H9 (cell line): ENCODE measurements at regions not wholly inside any gene's neighbourhood (a gene's known extent, or its start where the extent isn't known, plus 50 kb on each side); places are given as distances from the start of the nearest gene placed in this dataset.

Experiments used
- DNase-seq: peaks from one replicate; pipeline ENCODE4 v3.0.0-alpha.2; 2017
- H2AFZ ChIP-seq: one replicate; pipeline ENCODE4 v1.6.1; 2013; ENCODE audit warnings: mild to moderate bottlenecking, low read length, control low read depth, moderate library complexity
- H2AK5ac ChIP-seq: 2 replicates; pipeline ENCODE4 v1.6.1; 2013; ENCODE audit warnings: low read length, control low read depth, mixed read lengths; ENCODE audit not compliant: insufficient read length
- H2BK120ac ChIP-seq: one replicate; pipeline ENCODE4 v1.6.1; 2013; ENCODE audit warnings: low read depth, mild to moderate bottlenecking, low read length, control low read depth, inconsistent platforms; ENCODE audit not compliant: poor library complexity, severe bottlenecking
- H2BK12ac ChIP-seq: 2 replicates; pipeline ENCODE4 v1.6.1; 2013; ENCODE audit warnings: low read length, control low read depth, mixed read lengths, low read depth; ENCODE audit not compliant: insufficient read length
- H2BK15ac ChIP-seq: 2 replicates; pipeline ENCODE4 v1.6.1; 2013; ENCODE audit warnings: low read depth, low read length, control low read depth
- H2BK20ac ChIP-seq: one replicate; pipeline ENCODE4 v1.6.1; 2013; ENCODE audit warnings: low read depth, mild to moderate bottlenecking, low read length, control low read depth, inconsistent platforms; ENCODE audit not compliant: poor library complexity, severe bottlenecking
- H2BK5ac ChIP-seq: 2 replicates; pipeline ENCODE4 v1.6.1; 2013; ENCODE audit warnings: low read length, control low read depth, mixed read lengths; ENCODE audit not compliant: insufficient read length
- H3K14ac ChIP-seq: 2 replicates; pipeline ENCODE4 v1.6.1; 2013; ENCODE audit warnings: low read length, control low read depth; ENCODE audit not compliant: insufficient read depth
- H3K18ac ChIP-seq: 2 replicates; pipeline ENCODE4 v1.6.1; 2013; ENCODE audit warnings: low read depth, mild to moderate bottlenecking, mixed read lengths, low read length, control low read depth; ENCODE audit not compliant: insufficient read length
- H3K23ac ChIP-seq: 2 replicates; pipeline ENCODE4 v1.6.1; 2013; ENCODE audit warnings: low read length, control low read depth, mixed read lengths, low read depth; ENCODE audit not compliant: insufficient read length
- H3K23me2 ChIP-seq: 2 replicates; pipeline ENCODE4 v1.6.1; 2013; ENCODE audit warnings: low read depth, mild to moderate bottlenecking, mixed read lengths, low read length, control low read depth; ENCODE audit not compliant: insufficient read length, poor library complexity, severe bottlenecking
- H3K27ac ChIP-seq: 2 replicates; pipeline ENCODE4 v1.5.1; 2013; ENCODE audit warnings: low read length, control low read depth, mixed read lengths, low read depth; ENCODE audit not compliant: insufficient read length
- H3K27me3 ChIP-seq: 2 replicates; pipeline ENCODE4 v1.6.1; 2013; ENCODE audit warnings: low read length, control low read depth, inconsistent platforms; ENCODE audit not compliant: insufficient read depth
- H3K4ac ChIP-seq: 2 replicates; pipeline ENCODE4 v1.6.1; 2013; ENCODE audit warnings: low read depth, mild to moderate bottlenecking, control low read depth, inconsistent platforms, low read length, moderate library complexity
- H3K4me1 ChIP-seq: 2 replicates; pipeline ENCODE4 v1.6.1; 2013; ENCODE audit warnings: low read length, control low read depth, inconsistent platforms; ENCODE audit not compliant: insufficient read depth
- H3K4me2 ChIP-seq: 2 replicates; pipeline ENCODE4 v1.6.1; 2013; ENCODE audit warnings: low read length, control low read depth, mixed read lengths; ENCODE audit not compliant: insufficient read length, insufficient read depth
- H3K56ac ChIP-seq: 2 replicates; pipeline ENCODE4 v1.6.1; 2013; ENCODE audit warnings: low read depth, mild to moderate bottlenecking, mixed read lengths, low read length, control low read depth; ENCODE audit not compliant: insufficient read length
- H3K79me1 ChIP-seq: 2 replicates; pipeline ENCODE4 v1.6.1; 2013; ENCODE audit warnings: low read depth, mild to moderate bottlenecking, moderate library complexity, low read length, control low read depth, inconsistent platforms; ENCODE audit not compliant: insufficient read depth, poor library complexity, severe bottlenecking
- H3K79me2 ChIP-seq: 2 replicates; pipeline ENCODE4 v1.6.1; 2013; ENCODE audit warnings: low read length, control low read depth, inconsistent platforms; ENCODE audit not compliant: insufficient read depth
- H3K9ac ChIP-seq: 2 replicates; pipeline ENCODE4 v1.6.1; 2013; ENCODE audit warnings: low read length, control low read depth, mixed read lengths; ENCODE audit not compliant: insufficient read length; ENCODE audit errors: extremely low read depth
- H3K9me3 ChIP-seq: one replicate; pipeline ENCODE4 v1.6.1; 2013; ENCODE audit warnings: low read depth, low read length, inconsistent platforms; ENCODE audit not compliant: control insufficient read depth
- H3T11ph ChIP-seq: one replicate; pipeline ENCODE4 v1.6.1; 2013; ENCODE audit warnings: mild to moderate bottlenecking, low read length, control low read depth, inconsistent platforms
- H4K20me1 ChIP-seq: one replicate; pipeline ENCODE4 v1.6.1; 2013; ENCODE audit not compliant: control insufficient read depth, insufficient read length, insufficient read depth
- H4K5ac ChIP-seq: 2 replicates; pipeline ENCODE4 v1.6.1; 2013; ENCODE audit warnings: low read depth, mild to moderate bottlenecking, mixed read lengths, low read length, control low read depth; ENCODE audit not compliant: insufficient read length
- H4K8ac ChIP-seq: replicated peaks from 2 replicates; pipeline ENCODE4 v1.6.1; 2013; ENCODE audit warnings: low read length, control low read depth, mixed read lengths, low read depth; ENCODE audit not compliant: insufficient read length
- H4K91ac ChIP-seq: 2 replicates; pipeline ENCODE4 v1.6.1; 2013; ENCODE audit warnings: low read depth, mild to moderate bottlenecking, moderate library complexity, mixed read lengths, low read length, control low read depth; ENCODE audit not compliant: insufficient read length
- H3K27ac Mint-ChIP-seq, 3 experiments: 2 replicates in 2 of 3; 3 replicates in 1 of 3; pipeline ENCODE4 v1.8.0; 2020 to 2021; ENCODE audit warnings: mixed read lengths in 3 of 3, mild to moderate bottlenecking in 1 of 3, moderate library complexity in 1 of 3
- H3K27me3 Mint-ChIP-seq: 2 replicates; pipeline ENCODE4 v1.8.0; 2021; ENCODE audit warnings: low read depth, mild to moderate bottlenecking, moderate library complexity, mixed read lengths
- H3K36me3 Mint-ChIP-seq, 3 experiments: 2 replicates in 2 of 3; 3 replicates in 1 of 3; pipeline ENCODE4 v1.8.0; 2020 to 2021; ENCODE audit warnings: low read depth in 3 of 3, mixed read lengths in 3 of 3; ENCODE audit not compliant: insufficient read depth in 1 of 3
- H3K4me1 Mint-ChIP-seq, 2 experiments: 2 replicates each; pipeline ENCODE4 v1.8.0; 2020; ENCODE audit warnings: mixed read lengths in 2 of 2
- H3K4me3 Mint-ChIP-seq, 2 experiments: 2 replicates in 1 of 2; 3 replicates in 1 of 2; pipeline ENCODE4 v1.8.0; 2020 to 2021; ENCODE audit warnings: mild to moderate bottlenecking in 2 of 2, mixed read lengths in 2 of 2, moderate library complexity in 1 of 2
- H3K9me3 Mint-ChIP-seq, 2 experiments: 2 replicates in 1 of 2; 3 replicates in 1 of 2; pipeline ENCODE4 v1.8.0; 2020; ENCODE audit warnings: mild to moderate bottlenecking in 2 of 2, mixed read lengths in 2 of 2, moderate library complexity in 1 of 2
- CTCF ChIP-seq: fragments of 200-600 bp; sonication (generic); conservative IDR thresholded peaks from 3 replicates; pipeline ENCODE4 v1.8.0; 2021; ENCODE audit warnings: antibody characterized with exemption, mild to moderate bottlenecking

DNA sequence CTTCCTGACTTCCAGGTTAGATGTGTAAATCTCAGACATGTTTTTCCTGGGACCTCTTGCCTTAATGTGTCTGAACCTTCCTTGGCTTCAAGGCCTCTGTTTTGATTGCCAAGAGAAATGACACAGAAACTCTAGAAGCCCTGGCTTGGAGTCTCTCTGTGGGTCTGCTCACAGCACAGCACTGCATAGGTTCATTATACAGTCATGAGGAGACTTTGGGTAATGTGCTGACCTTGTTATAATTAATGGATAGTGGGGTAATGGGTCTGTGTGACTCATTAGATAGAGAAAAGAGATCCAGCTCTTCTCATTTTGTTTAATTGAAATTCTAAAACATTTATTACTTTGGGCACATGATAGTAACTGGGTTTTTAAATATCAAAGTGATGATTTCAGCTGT, 175.8 kb upstream of the GLRA1 start:
- Histone ChIP-seq H3K79me2 (no peaks in the 10 kb centered on the region), H4K8ac (no peak overlapping the region), H2AFZ (no peak overlapping the region), H3K4me2 (no peak overlapping the region), H3K9me3 (no peaks in the 10 kb centered on the region), H2BK20ac (no peak overlapping the region), H4K20me1 (no peaks in the 10 kb centered on the region), H3K23me2 (no peaks in the 10 kb centered on the region), H3K27ac (no peak overlapping the region), H4K5ac (no peak overlapping the region), H3K79me1 (no peaks in the 10 kb centered on the region), H2AK5ac (no peak overlapping the region), H4K91ac (no peak overlapping the region), H3K18ac (no peak overlapping the region), H3T11ph (no peak overlapping the region), H3K14ac (no peak overlapping the region), H3K4ac (no peak overlapping the region), H3K23ac (no peak overlapping the region), H2BK5ac (no peak overlapping the region), H2BK120ac (no peak overlapping the region), H3K27me3 (no peaks in the 10 kb centered on the region), H2BK15ac (no peak overlapping the region), H3K56ac (no peak overlapping the region), H2BK12ac (no peak overlapping the region), H3K9ac (no peak overlapping the region), H3K4me1 (peaks cover 4% of the 10 kb centered on the region; the same call in 1 of the 2 replicates)
- H3K9me3 Mint-ChIP-seq = no peaks in the 10 kb centered on the region; a peak in 1 of 5 replicates
- peaks cover 13 to 14% of the 10 kb centered on the region in 2 experiments for H3K4me1 Mint-ChIP-seq
- no peaks in the 10 kb centered on the region for H3K36me3 Mint-ChIP-seq
- no peak overlapping the region for H3K4me3 Mint-ChIP-seq
- peaks cover 5% of the 10 kb centered on the region; the same call in 1 of the 2 replicates for H3K27me3 Mint-ChIP-seq
- no peak for DNase-seq
- no peak overlapping the region for H3K27ac Mint-ChIP-seq
- TF ChIP-seq CTCF = no peak
